Right lobe of liver (tissue), 4 donors: ENCODE measurements at regions not wholly inside any gene's neighbourhood (a gene's known extent, or its start where the extent isn't known, plus 50 kb on each side); places are given as distances from the start of the nearest gene placed in this dataset.

Source experiments
- POLR2A ChIP-seq: fragments of 450-650 bp; IDR thresholded peaks from one replicate; pipeline ENCODE4 v1.6.1; 2017; ENCODE audit warnings: antibody characterized with exemption, mild to moderate bottlenecking
- TF ChIP-seq, protein P1 (sequence below), 4 donors: fragments of 200-600 bp in 3 of 4; fragments of 450-650 bp in 1 of 4; IDR thresholded peaks; one replicate each; pipeline versions ENCODE4 v1.5.1 to v1.8.0; 2016 to 2022; ENCODE audit warnings: antibody characterized with exemption in 4 of 4, mild to moderate bottlenecking in 2 of 4
- donor health status: DM: no; HTN: no; CAD: no.
- donor health status: DM: no; HTN: no; CAD: no.
- donor health status: DM: no; HTN: yes; CAD: no.

DNA sequence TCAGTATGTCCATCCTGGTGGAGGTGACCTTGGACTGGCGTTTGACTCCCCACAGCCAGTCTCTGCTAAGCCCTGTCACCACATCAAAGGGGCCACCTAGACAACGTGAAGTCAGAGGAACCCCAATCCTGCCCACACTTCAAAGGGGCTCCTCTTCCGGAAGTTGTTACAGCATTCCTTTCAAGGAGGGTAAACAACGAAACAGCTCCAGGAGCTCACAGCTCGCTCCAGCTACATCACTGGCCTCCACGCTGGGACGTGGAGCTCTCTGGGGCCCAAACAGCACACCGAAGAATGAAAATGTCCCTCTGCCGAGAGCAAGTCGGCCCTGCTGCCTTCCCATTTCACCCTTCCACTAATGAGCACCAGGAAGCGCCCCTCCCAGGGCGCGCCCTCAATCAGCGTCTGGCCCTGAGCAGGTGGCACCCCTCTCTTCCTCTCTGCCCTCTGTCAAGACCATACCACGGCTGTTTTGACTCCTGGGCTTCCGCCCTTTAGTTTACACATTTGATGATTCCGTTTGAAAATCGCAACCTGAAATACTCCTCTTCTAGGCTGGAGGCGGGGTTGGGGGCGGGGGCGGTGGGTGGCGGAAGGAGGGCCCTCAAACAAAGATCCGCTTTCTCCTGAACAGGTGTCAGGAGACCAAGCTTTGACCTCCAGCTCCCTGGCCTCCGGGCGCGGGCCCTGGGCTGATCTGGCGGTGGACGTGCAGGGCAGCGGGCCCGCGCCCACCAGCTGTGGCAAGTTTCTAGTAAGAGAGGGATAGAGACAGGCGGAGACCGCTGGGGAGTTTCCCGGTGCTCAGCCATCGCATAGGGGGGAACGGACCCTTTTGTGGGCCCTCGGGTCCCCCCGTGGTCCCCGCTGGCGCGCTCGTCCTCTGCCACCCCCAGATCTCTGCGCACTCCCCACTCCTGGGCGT is 53.1 kb upstream of the KDM7A start:
- TF ChIP-seq, protein P1, sequence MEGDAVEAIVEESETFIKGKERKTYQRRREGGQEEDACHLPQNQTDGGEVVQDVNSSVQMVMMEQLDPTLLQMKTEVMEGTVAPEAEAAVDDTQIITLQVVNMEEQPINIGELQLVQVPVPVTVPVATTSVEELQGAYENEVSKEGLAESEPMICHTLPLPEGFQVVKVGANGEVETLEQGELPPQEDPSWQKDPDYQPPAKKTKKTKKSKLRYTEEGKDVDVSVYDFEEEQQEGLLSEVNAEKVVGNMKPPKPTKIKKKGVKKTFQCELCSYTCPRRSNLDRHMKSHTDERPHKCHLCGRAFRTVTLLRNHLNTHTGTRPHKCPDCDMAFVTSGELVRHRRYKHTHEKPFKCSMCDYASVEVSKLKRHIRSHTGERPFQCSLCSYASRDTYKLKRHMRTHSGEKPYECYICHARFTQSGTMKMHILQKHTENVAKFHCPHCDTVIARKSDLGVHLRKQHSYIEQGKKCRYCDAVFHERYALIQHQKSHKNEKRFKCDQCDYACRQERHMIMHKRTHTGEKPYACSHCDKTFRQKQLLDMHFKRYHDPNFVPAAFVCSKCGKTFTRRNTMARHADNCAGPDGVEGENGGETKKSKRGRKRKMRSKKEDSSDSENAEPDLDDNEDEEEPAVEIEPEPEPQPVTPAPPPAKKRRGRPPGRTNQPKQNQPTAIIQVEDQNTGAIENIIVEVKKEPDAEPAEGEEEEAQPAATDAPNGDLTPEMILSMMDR (IDR thresholded peaks at IDR 0.05) = no peak
- TF ChIP-seq POLR2A = no peak
